Posterior cingulate gyrus (tissue), 11 donors: ENCODE measurements at regions not wholly inside any gene's neighbourhood (a gene's known extent, or its start where the extent isn't known, plus 50 kb on each side); places are given as distances from the start of the nearest gene placed in this dataset.
A peak's percentile ranks its signal among the peaks of the same experiment; 100 is the strongest.
"Not testable (repeated sequence)": the region's sequence is repeated elsewhere in the genome, so short reads cannot be mapped to it uniquely, and the experiment has no call there.

Source experiments
- DNase-seq, 10 donors: peaks; one replicate each; pipeline versions ENCODE4 v3.0.0 to v3.0.0-alpha.2; 2020 to 2021; ENCODE audit warnings: mixed read lengths in 3 of 10
- intact Hi-C: fragments of 100-400 bp; cut with DNase I; formaldehyde crosslinking; loops from one replicate; pipeline ENCODE4 v1.15.1; 2023

- intact Hi-C loops = no loop called here
Observed at GRCh38 chr7:131027287-131027773, 293.3 kb upstream of the KLF14 start.

GRCh38 chr7:131028295-131028694 lies 294.3 kb upstream of the KLF14 start:
- intact Hi-C loops = no loop called here
- DNase-seq = no peak

More at GRCh38 chr7:131027287-131027773, 293.3 kb upstream of the KLF14 start:
- DNase-seq = peak in 9 of 10 donors; percentile 31 to 94 (median 54)

- DNase-seq = no peak
- intact Hi-C loops = no loop called here
Observed at GRCh38 chr7:131029002-131029401, 295.0 kb upstream of the KLF14 start.

GRCh38 chr7:131031099-131031868 lies 296.4 kb upstream of the MKLN1 start:
- DNase-seq = no peak
- intact Hi-C loops = no loop called here

- intact Hi-C loops = no loop called here
- DNase-seq = no peak
Observed at GRCh38 chr7:131032786-131033185, 294.9 kb upstream of the MKLN1 start.

GRCh38 chr7:131034166-131034881 lies 293.4 kb upstream of the MKLN1 start:
- peak in 8 of 10 donors; percentile 32 to 87 (median 55) for DNase-seq
- intact Hi-C loops = no loop called here

- intact Hi-C loops = no loop called here
- no peak for DNase-seq
Observed at GRCh38 chr7:131035088-131035770, 292.4 kb upstream of the MKLN1 start.

GRCh38 chr7:131038153-131038552 lies 289.5 kb upstream of the MKLN1 start:
- no peak for DNase-seq
- intact Hi-C loops = no loop called here

GRCh38 chr7:131039355-131039762 lies 288.3 kb upstream of the MKLN1 start:
- intact Hi-C loops = no loop called here
- DNase-seq = no peak

- DNase-seq = no peak
- intact Hi-C loops = loop anchor here (1.0 kb wide), 1 partner anchor 143 kb away; no protein-coding TSS in a partner anchor
Observed at GRCh38 chr7:131039836-131040235, 287.8 kb upstream of the MKLN1 start.

- intact Hi-C loops = loop anchor here (1.0 kb wide), 1 partner anchor 143 kb away; no protein-coding TSS in a partner anchor
- peak in 2 of 10 donors; percentile 30 to 38 for DNase-seq
Observed at GRCh38 chr7:131040467-131040932, 287.2 kb upstream of the MKLN1 start.

- intact Hi-C loops, DNase-seq: not testable (repeated sequence)
Observed at GRCh38 chr7:131041012-131041695, 286.5 kb upstream of the MKLN1 start.

GRCh38 chr7:131042269-131043160 lies 285.2 kb upstream of the MKLN1 start:
- no peak for DNase-seq

GRCh38 chr7:131045526-131045925 lies 282.1 kb upstream of the MKLN1 start:
- intact Hi-C loops = no loop called here
- no peak for DNase-seq

More at GRCh38 chr7:131042269-131043160, 285.2 kb upstream of the MKLN1 start:
- intact Hi-C loops = no loop called here

- intact Hi-C loops = no loop called here
- DNase-seq = no peak
Observed at GRCh38 chr7:131046246-131046645, 281.4 kb upstream of the MKLN1 start.

- intact Hi-C loops = no loop called here
Observed at GRCh38 chr7:131047651-131048304, 279.9 kb upstream of the MKLN1 start.

GRCh38 chr7:131051304-131051703 lies 276.4 kb upstream of the MKLN1 start:
- DNase-seq = no peak
- intact Hi-C loops = no loop called here

More at GRCh38 chr7:131047651-131048304, 279.9 kb upstream of the MKLN1 start:
- no peak for DNase-seq

GRCh38 chr7:131052285-131052904 lies 275.3 kb upstream of the MKLN1 start:
- no peak for DNase-seq
- intact Hi-C loops = no loop called here
